Glutamatergic neuron (in vitro differentiated cells): ENCODE measurements at regions not wholly inside any gene's neighbourhood (a gene's known extent, or its start where the extent isn't known, plus 50 kb on each side); places are given as distances from the start of the nearest gene placed in this dataset.

ENCODE experiments used
- DNase-seq: peaks from one replicate; pipeline ENCODE4 v3.0.0; 2022
- H3K27ac Mint-ChIP-seq: one replicate; pipeline ENCODE4 v1.8.0; 2020; ENCODE audit warnings: mild to moderate bottlenecking, mixed read lengths, inconsistent platforms; ENCODE audit not compliant: unreplicated experiment
- H3K27me3 Mint-ChIP-seq: one replicate; pipeline ENCODE4 v1.8.0; 2020; ENCODE audit warnings: mild to moderate bottlenecking, moderate library complexity, mixed read lengths, inconsistent platforms; ENCODE audit not compliant: unreplicated experiment
- H3K36me3 Mint-ChIP-seq: one replicate; pipeline ENCODE4 v1.8.0; 2020; ENCODE audit warnings: mild to moderate bottlenecking, mixed read lengths, inconsistent platforms; ENCODE audit not compliant: unreplicated experiment
- H3K4me1 Mint-ChIP-seq: one replicate; pipeline ENCODE4 v1.8.0; 2020; ENCODE audit warnings: mild to moderate bottlenecking, low read depth, mixed read lengths, inconsistent platforms; ENCODE audit not compliant: unreplicated experiment
- H3K4me3 Mint-ChIP-seq: one replicate; pipeline ENCODE4 v1.8.0; 2020; ENCODE audit warnings: mild to moderate bottlenecking, mixed read lengths, inconsistent platforms; ENCODE audit not compliant: unreplicated experiment
- H3K9me3 Mint-ChIP-seq: one replicate; pipeline ENCODE4 v1.8.0; 2020; ENCODE audit warnings: mild to moderate bottlenecking, moderate library complexity, mixed read lengths, inconsistent platforms; ENCODE audit not compliant: unreplicated experiment
- TF ChIP-seq, protein P1 (sequence below): fragments of 200-600 bp; sonication (generic); IDR thresholded peaks from one replicate; pipeline ENCODE4 v1.5.0; 2021; ENCODE audit not compliant: partially characterized antibody, unreplicated experiment

DNA sequence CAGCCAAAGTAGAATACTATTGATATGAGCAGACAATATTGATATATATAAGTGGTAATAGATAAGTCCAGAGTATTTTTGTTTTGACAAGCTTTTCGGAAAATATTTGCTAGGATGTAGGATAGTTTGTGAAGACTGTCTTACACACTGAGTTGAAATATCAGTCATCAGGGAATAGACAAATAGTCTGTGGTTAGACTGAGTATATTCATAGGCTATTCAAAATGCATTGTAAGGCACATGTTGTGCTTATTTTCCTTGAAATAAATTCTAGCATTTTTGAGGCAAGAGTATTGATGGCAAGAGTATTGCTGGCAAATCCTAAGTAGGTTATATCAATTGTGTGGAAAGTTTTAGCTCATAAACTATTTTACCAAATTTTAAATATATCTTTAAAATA is 201.1 kb downstream of the LRIG3 start:
- DNase-seq, result no peak
- Mint-ChIP-seq H3K4me3 (no peak overlapping the region), H3K4me1 (no peaks in the 10 kb centered on the region), H3K27me3 (no peaks in the 10 kb centered on the region), H3K9me3 (no peaks in the 10 kb centered on the region), H3K36me3 (no peaks in the 10 kb centered on the region), H3K27ac (no peak overlapping the region)
- TF ChIP-seq, protein P1, sequence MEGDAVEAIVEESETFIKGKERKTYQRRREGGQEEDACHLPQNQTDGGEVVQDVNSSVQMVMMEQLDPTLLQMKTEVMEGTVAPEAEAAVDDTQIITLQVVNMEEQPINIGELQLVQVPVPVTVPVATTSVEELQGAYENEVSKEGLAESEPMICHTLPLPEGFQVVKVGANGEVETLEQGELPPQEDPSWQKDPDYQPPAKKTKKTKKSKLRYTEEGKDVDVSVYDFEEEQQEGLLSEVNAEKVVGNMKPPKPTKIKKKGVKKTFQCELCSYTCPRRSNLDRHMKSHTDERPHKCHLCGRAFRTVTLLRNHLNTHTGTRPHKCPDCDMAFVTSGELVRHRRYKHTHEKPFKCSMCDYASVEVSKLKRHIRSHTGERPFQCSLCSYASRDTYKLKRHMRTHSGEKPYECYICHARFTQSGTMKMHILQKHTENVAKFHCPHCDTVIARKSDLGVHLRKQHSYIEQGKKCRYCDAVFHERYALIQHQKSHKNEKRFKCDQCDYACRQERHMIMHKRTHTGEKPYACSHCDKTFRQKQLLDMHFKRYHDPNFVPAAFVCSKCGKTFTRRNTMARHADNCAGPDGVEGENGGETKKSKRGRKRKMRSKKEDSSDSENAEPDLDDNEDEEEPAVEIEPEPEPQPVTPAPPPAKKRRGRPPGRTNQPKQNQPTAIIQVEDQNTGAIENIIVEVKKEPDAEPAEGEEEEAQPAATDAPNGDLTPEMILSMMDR, result no peak

DNA sequence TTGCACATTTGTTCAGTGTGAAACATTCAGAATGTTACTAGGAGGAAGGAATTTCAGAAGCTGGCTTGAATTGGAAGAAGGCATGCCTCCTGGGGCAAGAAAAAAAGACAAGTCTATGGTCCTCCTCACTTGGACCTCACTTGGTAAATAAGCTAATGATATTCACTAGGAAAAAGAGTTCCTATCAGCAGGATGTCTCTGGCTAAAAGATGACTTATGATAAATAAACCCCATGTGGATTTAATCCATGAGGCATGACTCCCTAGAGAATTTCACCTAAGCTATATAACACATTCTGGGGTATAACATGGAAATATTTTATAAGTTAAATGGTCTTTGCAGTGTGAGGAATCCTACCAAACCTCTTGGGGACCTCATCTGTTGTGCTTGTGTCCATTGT is 199.9 kb downstream of the LRIG3 start:
- no peaks in the 10 kb centered on the region for H3K27me3 Mint-ChIP-seq
- no peaks in the 10 kb centered on the region for H3K9me3 Mint-ChIP-seq
- no peak for DNase-seq
- H3K4me3 Mint-ChIP-seq, result no peak overlapping the region
- no peaks in the 10 kb centered on the region for H3K4me1 Mint-ChIP-seq
- no peaks in the 10 kb centered on the region for H3K36me3 Mint-ChIP-seq
- H3K27ac Mint-ChIP-seq, result no peak overlapping the region
- TF ChIP-seq, protein P1, result no peak

DNA sequence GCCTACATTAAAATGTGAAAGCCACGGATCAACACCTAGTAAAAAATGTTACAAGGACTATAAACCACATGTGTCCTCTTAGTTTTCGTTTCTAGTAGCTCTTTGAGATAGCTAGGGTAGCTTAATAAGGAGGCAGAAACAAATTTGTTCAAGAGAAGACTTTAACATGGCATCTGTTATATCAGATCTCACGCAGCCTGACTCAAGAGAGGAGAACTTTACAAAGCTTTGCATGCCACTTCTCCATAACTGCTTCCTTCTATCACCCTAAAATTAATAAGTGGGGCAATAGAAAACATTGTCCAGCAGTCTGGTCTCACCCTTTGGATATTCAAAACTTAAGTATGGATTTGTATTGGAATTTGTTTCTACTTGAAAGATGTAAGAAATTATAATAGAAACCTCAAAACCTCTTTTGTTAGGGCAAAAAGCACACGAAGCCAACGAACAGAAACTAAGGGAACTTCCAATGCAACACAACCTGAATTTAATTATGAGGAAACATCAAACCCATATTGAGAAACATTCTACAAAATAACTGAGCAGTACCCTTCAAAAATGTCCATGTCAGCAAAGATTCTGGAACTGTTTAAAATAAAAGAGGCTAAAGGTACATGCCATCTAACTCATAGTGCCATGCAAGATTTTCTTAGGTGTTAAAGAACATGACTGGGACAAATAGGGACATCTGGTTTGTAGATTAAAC is 194.8 kb downstream of the LRIG3 start:
- DNase-seq, result no peak
- H3K27ac Mint-ChIP-seq, result no peak overlapping the region
- H3K4me3 Mint-ChIP-seq, result no peak overlapping the region
- no peaks in the 10 kb centered on the region for H3K27me3 Mint-ChIP-seq
- no peaks in the 10 kb centered on the region for H3K9me3 Mint-ChIP-seq
- no peaks in the 10 kb centered on the region for H3K4me1 Mint-ChIP-seq
- H3K36me3 Mint-ChIP-seq, result no peaks in the 10 kb centered on the region
- TF ChIP-seq, protein P1, result no peak

- Mint-ChIP-seq H3K27me3 (no peaks in the 10 kb centered on the region), H3K27ac (no peak overlapping the region), H3K4me1 (no peaks in the 10 kb centered on the region), H3K4me3 (no peak overlapping the region), H3K9me3 (no peaks in the 10 kb centered on the region), H3K36me3 (no peaks in the 10 kb centered on the region)
- TF ChIP-seq, protein P1, result no peak
- DNase-seq, result no peak
Observed at GRCh38 chr12:58727521-58727920, 192.8 kb downstream of the LRIG3 start.

DNA sequence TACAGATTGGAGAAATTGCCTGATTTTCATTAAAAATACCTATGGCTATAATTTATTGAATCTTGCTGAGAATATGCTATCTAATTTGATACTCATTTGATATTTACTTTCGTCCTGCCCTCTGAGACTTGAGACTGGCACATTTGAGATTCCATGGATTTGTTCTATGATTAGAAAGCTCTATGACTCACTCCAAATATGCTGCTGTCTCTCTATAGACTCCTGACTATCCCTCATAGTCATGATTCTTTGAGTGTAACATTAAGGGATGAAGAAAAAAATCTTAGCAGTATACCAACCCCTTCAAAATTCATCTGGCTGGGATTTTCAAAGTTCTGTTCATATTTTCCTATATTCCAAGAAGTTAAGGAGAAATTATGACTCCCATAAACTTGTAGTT is 191.9 kb downstream of the LRIG3 start:
- TF ChIP-seq, protein P1, result no peak
- Mint-ChIP-seq H3K36me3 (no peaks in the 10 kb centered on the region), H3K4me1 (no peaks in the 10 kb centered on the region), H3K4me3 (no peak overlapping the region), H3K27me3 (no peaks in the 10 kb centered on the region), H3K9me3 (no peaks in the 10 kb centered on the region), H3K27ac (no peak overlapping the region)
- no peak for DNase-seq
